ENCODE measurements at regions not wholly inside any gene's neighbourhood (a gene's known extent, or its start where the extent isn't known, plus 50 kb on each side); places are given as distances from the start of the nearest gene placed in this dataset.
"Not testable (repeated sequence)": the region's sequence is repeated elsewhere in the genome, so short reads cannot be mapped to it uniquely, and the experiment has no call there.

GRCh38 chr3:87121856-87122255, 105.3 kb upstream of the CHMP2B start:
- DNase-seq (no peak), ATAC-seq (no peak)
- intact Hi-C loops (cut with DNase I): no loop called here
- Histone ChIP-seq H3K27me3 (no peaks in the 10 kb centered on the region), H3K27ac (no peak overlapping the region), H3K4me3 (no peak overlapping the region), H3K4me1 (no peaks in the 10 kb centered on the region), H3K36me3 (no peaks in the 10 kb centered on the region), H3K9me3 (no peaks in the 10 kb centered on the region)
- TF ChIP-seq CTCF (IDR thresholded peaks at IDR 0.05): no peak

GRCh38 chr3:87120881-87121280, 106.2 kb upstream of the CHMP2B start:
- TF ChIP-seq CTCF (IDR thresholded peaks at IDR 0.05): no peak
- no peak overlapping the region for H3K4me3 ChIP-seq
- peak in 1 of 4 donors; percentile 69 for DNase-seq
- no peaks in the 10 kb centered on the region for H3K9me3 ChIP-seq
- intact Hi-C loops (cut with DNase I): no loop called here
- H3K4me1 ChIP-seq: no peaks in the 10 kb centered on the region
- H3K27ac ChIP-seq: no peak overlapping the region
- no peak for ATAC-seq
- H3K36me3 ChIP-seq: no peaks in the 10 kb centered on the region
- no peaks in the 10 kb centered on the region for H3K27me3 ChIP-seq

GRCh38 chr3:87120236-87120635, 106.9 kb upstream of the CHMP2B start:
- no peak for ATAC-seq
- H3K4me1 ChIP-seq: no peaks in the 10 kb centered on the region
- no peak for DNase-seq
- H3K27ac ChIP-seq: no peak overlapping the region
- no peaks in the 10 kb centered on the region for H3K27me3 ChIP-seq
- H3K36me3 ChIP-seq: no peaks in the 10 kb centered on the region
- intact Hi-C loops (cut with DNase I): no loop called here
- no peak for TF ChIP-seq CTCF (IDR thresholded peaks at IDR 0.05)
- no peaks in the 10 kb centered on the region for H3K9me3 ChIP-seq
- no peak overlapping the region for H3K4me3 ChIP-seq

GRCh38 chr3:87109465-87109864, 117.6 kb upstream of the CHMP2B start:
- no peaks in the 10 kb centered on the region for H3K27me3 ChIP-seq
- H3K4me3 ChIP-seq: no peak overlapping the region
- peaks cover 0 to 5% of the 10 kb centered on the region in 2 donors for H3K9me3 ChIP-seq
- H3K4me1 ChIP-seq: no peaks in the 10 kb centered on the region
- H3K27ac ChIP-seq: no peak overlapping the region
- DNase-seq (no peak), ATAC-seq (no peak)
- no peaks in the 10 kb centered on the region for H3K36me3 ChIP-seq
- intact Hi-C loops (cut with DNase I): no loop called here
- TF ChIP-seq CTCF (IDR thresholded peaks at IDR 0.05): no peak

- TF ChIP-seq CTCF (IDR thresholded peaks at IDR 0.05): no peak
- intact Hi-C loops (cut with DNase I): no loop called here
- DNase-seq (peak in 1 of 4 donors; percentile 37), ATAC-seq (no peak)
- Histone ChIP-seq H3K27ac (no peak overlapping the region), H3K4me1 (no peaks in the 10 kb centered on the region), H3K36me3 (no peaks in the 10 kb centered on the region), H3K27me3 (no peaks in the 10 kb centered on the region), H3K4me3 (no peak overlapping the region), H3K9me3 (peaks cover 0 to 8% of the 10 kb centered on the region in 2 donors)
Observed at GRCh38 chr3:87101861-87102625, 111.1 kb upstream of the VGLL3 start.

GRCh38 chr3:87097733-87098132, 106.8 kb upstream of the VGLL3 start:
- H3K9me3 ChIP-seq; H3K27ac ChIP-seq; H3K27me3 ChIP-seq; intact Hi-C loops (cut with DNase I); DNase-seq; H3K36me3 ChIP-seq; ATAC-seq; H3K4me3 ChIP-seq; H3K4me1 ChIP-seq: not testable (repeated sequence)
